Neural cell (in vitro differentiated cells): ENCODE measurements at regions not wholly inside any gene's neighbourhood (a gene's known extent, or its start where the extent isn't known, plus 50 kb on each side); places are given as distances from the start of the nearest gene placed in this dataset.

Source experiments
- H2AFZ ChIP-seq: fragments of 200-600, 300-800 bp; sonication (generic), shearing (Covaris generic); 2 replicates; pipeline ENCODE4 v1.6.0; 2014; ENCODE audit warnings: low read depth, mild to moderate bottlenecking, antibody characterized with exemption, low read length, moderate library complexity
- H3F3A ChIP-seq: fragments of 200-600 bp; shearing (Covaris generic); 2 replicates; pipeline ENCODE4 v1.6.1; 2016; ENCODE audit warnings: mild to moderate bottlenecking, moderate library complexity, mixed read lengths, antibody characterized with exemption, low read length; ENCODE audit not compliant: insufficient read depth, poor library complexity, severe bottlenecking
- H3K27ac ChIP-seq: fragments of 200-600, 300-800 bp; sonication (generic), shearing (Covaris generic); 2 replicates; pipeline ENCODE4 v1.5.1; 2014; ENCODE audit warnings: mild to moderate bottlenecking, low read length, moderate library complexity
- H3K27me3 ChIP-seq: fragments of 300-800, 200-600 bp; sonication (generic), shearing (Covaris generic); 2 replicates; pipeline ENCODE4 v1.6.0; 2014; ENCODE audit warnings: mild to moderate bottlenecking, low read depth, low read length, moderate library complexity; ENCODE audit not compliant: insufficient read depth
- H3K36me3 ChIP-seq: fragments of 300-800, 200-600 bp; sonication (generic), shearing (Covaris generic); 2 replicates; pipeline ENCODE4 v1.5.1; 2014; ENCODE audit warnings: mild to moderate bottlenecking, antibody characterized with exemption, low read length, moderate library complexity; ENCODE audit not compliant: insufficient read depth
- H3K4me2 ChIP-seq: fragments of 300-800, 200-600 bp; sonication (generic), shearing (Covaris generic); 2 replicates; pipeline ENCODE4 v1.6.0; 2014; ENCODE audit warnings: mild to moderate bottlenecking, low read length
- H3K4me3 ChIP-seq: fragments of 300-800, 200-600 bp; sonication (generic), shearing (Covaris generic); 2 replicates; pipeline ENCODE4 v1.5.1; 2014; ENCODE audit warnings: mild to moderate bottlenecking, low read length, moderate library complexity
- H3K79me2 ChIP-seq: fragments of 200-600 bp; shearing (Covaris generic); replicated peaks from 2 replicates; pipeline ENCODE4 v1.6.0; 2014; ENCODE audit warnings: mild to moderate bottlenecking, low read length, moderate library complexity; ENCODE audit not compliant: insufficient read depth
- H3K9ac ChIP-seq: fragments of 300-800, 200-600 bp; sonication (generic), shearing (Covaris generic); 2 replicates; pipeline ENCODE4 v1.6.1; 2016; ENCODE audit warnings: mild to moderate bottlenecking, low read length, mixed read lengths
- H3K9me2 ChIP-seq: fragments of 200-600 bp; shearing (Covaris generic); 2 replicates; pipeline ENCODE4 v1.6.1; 2016; ENCODE audit warnings: mild to moderate bottlenecking, low read length, mixed read lengths; ENCODE audit not compliant: insufficient read depth
- H3K9me3 ChIP-seq: fragments of 200-600, 300-800 bp; sonication (generic), shearing (Covaris generic); 2 replicates; pipeline ENCODE4 v1.6.1; 2016; ENCODE audit warnings: mild to moderate bottlenecking, mixed run types, low read length, moderate library complexity, mixed read lengths
- H4K20me1 ChIP-seq: fragments of 200-600 bp; shearing (Covaris generic); 2 replicates; pipeline ENCODE4 v1.6.1; 2016; ENCODE audit warnings: mild to moderate bottlenecking, mixed run types; ENCODE audit not compliant: insufficient read depth
- EP300 ChIP-seq: fragments of 450-650 bp; conservative IDR thresholded peaks from 2 replicates; pipeline ENCODE4 v1.6.1; 2014; ENCODE audit warnings: antibody characterized with exemption, mild to moderate bottlenecking, moderate library complexity; ENCODE audit not compliant: poor library complexity, severe bottlenecking
- EZH2 ChIP-seq: fragments of 200-600, 300-800 bp; shearing (Covaris generic), sonication (generic); IDR thresholded peaks from 2 replicates; pipeline ENCODE4 v1.6.1; 2014; ENCODE audit warnings: antibody characterized with exemption, low read length, borderline replicate concordance, mild to moderate bottlenecking; ENCODE audit not compliant: insufficient read depth, poor library complexity, severe bottlenecking
- MXI1 ChIP-seq: fragments of 450-650 bp; conservative IDR thresholded peaks from 2 replicates; pipeline ENCODE4 v1.6.1; 2014; ENCODE audit warnings: antibody characterized with exemption, mild to moderate bottlenecking; ENCODE audit not compliant: poor library complexity, severe bottlenecking
- POLR2AphosphoS5 ChIP-seq: IDR thresholded peaks from 2 replicates; pipeline ENCODE4 v1.6.1; 2012
- RAD21 ChIP-seq: fragments of 450-650 bp; conservative IDR thresholded peaks from 2 replicates; pipeline ENCODE4 v1.6.1; 2014; ENCODE audit warnings: antibody characterized with exemption, mild to moderate bottlenecking, moderate library complexity
- REST ChIP-seq: IDR thresholded peaks from 2 replicates; pipeline ENCODE4 v1.6.1; 2012; ENCODE audit warnings: borderline replicate concordance
- SMC3 ChIP-seq: fragments of 450-650 bp; conservative IDR thresholded peaks from 2 replicates; pipeline ENCODE4 v1.6.1; 2014; ENCODE audit warnings: antibody characterized with exemption, mild to moderate bottlenecking, moderate library complexity; ENCODE audit not compliant: poor library complexity
- TAF1 ChIP-seq: IDR thresholded peaks from 2 replicates; pipeline ENCODE4 v1.6.1; 2012; ENCODE audit warnings: low read depth
- TF ChIP-seq, protein P1 (sequence below): fragments of 450-650 bp; IDR thresholded peaks from 2 replicates; pipeline ENCODE4 v1.5.1; 2014; ENCODE audit warnings: antibody characterized with exemption, mild to moderate bottlenecking, moderate library complexity; ENCODE audit not compliant: poor library complexity, severe bottlenecking

- Histone ChIP-seq H3F3A (no peaks in the 10 kb centered on the region), H3K27ac (no peak overlapping the region), H3K9me3 (no peaks in the 10 kb centered on the region), H3K79me2 (no peaks in the 10 kb centered on the region), H3K27me3 (no peaks in the 10 kb centered on the region), H3K36me3 (no peaks in the 10 kb centered on the region), H2AFZ (no peak overlapping the region), H3K9me2 (no peaks in the 10 kb centered on the region), H3K9ac (no peak overlapping the region), H3K4me3 (no peak overlapping the region), H3K4me2 (no peak overlapping the region), H4K20me1 (no peaks in the 10 kb centered on the region)
- TF ChIP-seq EP300 (no peak), MXI1 (no peak), EZH2 (no peak), REST (no peak), SMC3 (no peak), TAF1 (no peak), POLR2AphosphoS5 (no peak), RAD21 (no peak)
- TF ChIP-seq, protein P1, sequence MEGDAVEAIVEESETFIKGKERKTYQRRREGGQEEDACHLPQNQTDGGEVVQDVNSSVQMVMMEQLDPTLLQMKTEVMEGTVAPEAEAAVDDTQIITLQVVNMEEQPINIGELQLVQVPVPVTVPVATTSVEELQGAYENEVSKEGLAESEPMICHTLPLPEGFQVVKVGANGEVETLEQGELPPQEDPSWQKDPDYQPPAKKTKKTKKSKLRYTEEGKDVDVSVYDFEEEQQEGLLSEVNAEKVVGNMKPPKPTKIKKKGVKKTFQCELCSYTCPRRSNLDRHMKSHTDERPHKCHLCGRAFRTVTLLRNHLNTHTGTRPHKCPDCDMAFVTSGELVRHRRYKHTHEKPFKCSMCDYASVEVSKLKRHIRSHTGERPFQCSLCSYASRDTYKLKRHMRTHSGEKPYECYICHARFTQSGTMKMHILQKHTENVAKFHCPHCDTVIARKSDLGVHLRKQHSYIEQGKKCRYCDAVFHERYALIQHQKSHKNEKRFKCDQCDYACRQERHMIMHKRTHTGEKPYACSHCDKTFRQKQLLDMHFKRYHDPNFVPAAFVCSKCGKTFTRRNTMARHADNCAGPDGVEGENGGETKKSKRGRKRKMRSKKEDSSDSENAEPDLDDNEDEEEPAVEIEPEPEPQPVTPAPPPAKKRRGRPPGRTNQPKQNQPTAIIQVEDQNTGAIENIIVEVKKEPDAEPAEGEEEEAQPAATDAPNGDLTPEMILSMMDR = no peak
These were observed 50.5 kb upstream of the ADGRG2 start for GRCh38 chrX:19172741-19173140.

- no peak overlapping the region for H2AFZ ChIP-seq
- H3K27ac ChIP-seq = no peak overlapping the region
- no peak overlapping the region for H3K4me3 ChIP-seq
- no peaks in the 10 kb centered on the region for H3K9me3 ChIP-seq
- no peaks in the 10 kb centered on the region for H3K79me2 ChIP-seq
- no peak overlapping the region for H3K9ac ChIP-seq
- no peaks in the 10 kb centered on the region for H3F3A ChIP-seq
- H3K9me2 ChIP-seq = no peaks in the 10 kb centered on the region
- TF ChIP-seq EP300 = no peak
- TF ChIP-seq RAD21 = no peak
- no peak for TF ChIP-seq POLR2AphosphoS5
- no peak for TF ChIP-seq EZH2
- no peak for TF ChIP-seq MXI1
- TF ChIP-seq REST = no peak
- TF ChIP-seq, protein P1 = no peak
- TF ChIP-seq SMC3 = no peak
- no peak for TF ChIP-seq TAF1
- no peaks in the 10 kb centered on the region for H3K27me3 ChIP-seq
- no peaks in the 10 kb centered on the region for H3K36me3 ChIP-seq
- H3K4me2 ChIP-seq = no peak overlapping the region
- H4K20me1 ChIP-seq = no peaks in the 10 kb centered on the region
These were observed 52.2 kb upstream of the ADGRG2 start for GRCh38 chrX:19174401-19175025.
